Naive thymus-derived CD4-positive, alpha-beta T cell (primary cell): ENCODE measurements at regions not wholly inside any gene's neighbourhood (a gene's known extent, or its start where the extent isn't known, plus 50 kb on each side); places are given as distances from the start of the nearest gene placed in this dataset.

Experiments
- ATAC-seq: fragments of 150-1000 bp; cut with Tn5 transposase; 2 replicates; pipeline ENCODE4 v1.10.0; 2021; ENCODE audit warnings: mild to moderate bottlenecking, moderate library complexity
- CTCF ChIA-PET: fragments of 350-600 bp; sonication (Branson Sonifier 250); formaldehyde crosslinking; loops from one replicate; lab custom pipeline; 2021; ENCODE audit warnings: antibody characterized with exemption; lab: Charles Lee
- POLR2A ChIA-PET: fragments of 350-600 bp; sonication (Branson Sonifier 250); formaldehyde crosslinking; loops from one replicate; lab custom pipeline; 2021; ENCODE audit warnings: antibody characterized with exemption, inconsistent platforms; lab: Charles Lee
- DNase-seq, 9 donors: peaks; one replicate each; pipeline versions ENCODE4 v3.0.0 to v3.0.0-alpha.2; 2020 to 2022; ENCODE audit warnings: mixed read lengths in 1 of 9
- H3K27ac ChIP-seq: one replicate; pipeline ENCODE4 v1.7.0; 2013; ENCODE audit warnings: mild to moderate bottlenecking, low read depth, low read length, moderate library complexity
- H3K27me3 ChIP-seq, 2 donors: one replicate each; pipeline ENCODE4 v1.7.0; 2013; ENCODE audit warnings: low read length in 2 of 2, mild to moderate bottlenecking in 2 of 2, moderate library complexity in 2 of 2; ENCODE audit not compliant: control insufficient read depth in 2 of 2, insufficient read depth in 2 of 2
- H3K36me3 ChIP-seq, 3 experiments: 1 replicate in 2 of 3; 2 replicates in 1 of 3; pipeline ENCODE4 v1.7.0; 2013; ENCODE audit warnings: low read length in 3 of 3, mild to moderate bottlenecking in 3 of 3, moderate library complexity in 1 of 3; ENCODE audit not compliant: insufficient read depth in 3 of 3, control insufficient read depth in 2 of 3
- H3K4me1 ChIP-seq, 2 donors: one replicate each; pipeline ENCODE4 v1.7.0; 2013; ENCODE audit warnings: low read length in 2 of 2, mild to moderate bottlenecking in 2 of 2, moderate library complexity in 1 of 2; ENCODE audit not compliant: control insufficient read depth in 2 of 2, insufficient read depth in 2 of 2
- H3K4me3 ChIP-seq: 2 replicates; pipeline ENCODE4 v1.7.0; 2013; ENCODE audit warnings: mild to moderate bottlenecking, low read length
- H3K9me3 ChIP-seq, 3 experiments: 1 replicate in 2 of 3; 2 replicates in 1 of 3; pipeline ENCODE4 v1.7.0; 2013; ENCODE audit warnings: low read length in 3 of 3; ENCODE audit not compliant: control insufficient read depth in 2 of 3
- H3K27ac Mint-ChIP-seq, 9 donors: one replicate each; pipeline ENCODE4 v1.8.0; 2020 to 2022; ENCODE audit warnings: mixed read lengths in 9 of 9, mild to moderate bottlenecking in 8 of 9, moderate library complexity in 5 of 9, inconsistent platforms in 2 of 9
- H3K27me3 Mint-ChIP-seq, 5 donors: one replicate each; pipeline ENCODE4 v1.8.0; 2021 to 2022; ENCODE audit warnings: mixed read lengths in 5 of 5, mild to moderate bottlenecking in 1 of 5
- H3K36me3 Mint-ChIP-seq, 5 donors: one replicate each; pipeline ENCODE4 v1.8.0; 2020 to 2022; ENCODE audit warnings: mixed read lengths in 5 of 5, mild to moderate bottlenecking in 3 of 5, inconsistent platforms in 1 of 5
- H3K4me1 Mint-ChIP-seq, 7 donors: one replicate each; pipeline ENCODE4 v1.8.0; 2020 to 2022; ENCODE audit warnings: mixed read lengths in 7 of 7, mild to moderate bottlenecking in 3 of 7, inconsistent platforms in 1 of 7
- H3K4me3 Mint-ChIP-seq, 10 donors: one replicate each; pipeline ENCODE4 v1.8.0; 2020 to 2022; ENCODE audit warnings: mild to moderate bottlenecking in 10 of 10, mixed read lengths in 10 of 10, moderate library complexity in 6 of 10, inconsistent platforms in 2 of 10
- H3K9me3 Mint-ChIP-seq, 11 donors: one replicate each; pipeline ENCODE4 v1.8.0; 2020 to 2022; ENCODE audit warnings: mixed read lengths in 11 of 11, mild to moderate bottlenecking in 4 of 11, inconsistent platforms in 1 of 11, moderate library complexity in 1 of 11
- intact Hi-C, 2 donors: fragments of 100-400 bp; cut with micrococcal nuclease; formaldehyde crosslinking; loops; one replicate each; pipeline ENCODE4 v1.15.1; 2023

GRCh38 chr7:120052884-120053382, 220.0 kb upstream of the KCND2 start:
- H3K27ac Mint-ChIP-seq: no peak overlapping the region
- Histone ChIP-seq H3K27me3 (no peaks in the 10 kb centered on the region), H3K9me3 (no peaks in the 10 kb centered on the region), H3K4me1 (no peaks in the 10 kb centered on the region), H3K4me3 (no peak overlapping the region), H3K36me3 (no peaks in the 10 kb centered on the region), H3K27ac (no peak overlapping the region)
- no peaks in the 10 kb centered on the region for H3K27me3 Mint-ChIP-seq
- DNase-seq: no peak
- H3K36me3 Mint-ChIP-seq: no peaks in the 10 kb centered on the region
- ChIA-PET POLR2A (no interaction called here), CTCF (no interaction called here)
- no peak for ATAC-seq
- H3K9me3 Mint-ChIP-seq: peaks cover 0 to 12% (median 4%) of the 10 kb centered on the region in 11 donors
- no peaks in the 10 kb centered on the region for H3K4me1 Mint-ChIP-seq
- intact Hi-C loops: no loop called here
- no peak overlapping the region for H3K4me3 Mint-ChIP-seq

GRCh38 chr7:120053390-120053961, 219.5 kb upstream of the KCND2 start:
- intact Hi-C loops: no loop called here
- ATAC-seq (no peak), DNase-seq (no peak)
- Histone ChIP-seq H3K27ac (no peak overlapping the region), H3K27me3 (no peaks in the 10 kb centered on the region), H3K4me3 (no peak overlapping the region), H3K9me3 (peaks cover 0 to under 1% (median 0%) of the 10 kb centered on the region in 3 experiments), H3K36me3 (no peaks in the 10 kb centered on the region), H3K4me1 (no peaks in the 10 kb centered on the region)
- Mint-ChIP-seq H3K9me3 (peaks cover 0 to 12% (median 6%) of the 10 kb centered on the region in 11 donors), H3K27ac (no peak overlapping the region), H3K36me3 (no peaks in the 10 kb centered on the region), H3K4me3 (no peak overlapping the region), H3K4me1 (no peaks in the 10 kb centered on the region), H3K27me3 (no peaks in the 10 kb centered on the region)
- CTCF ChIA-PET: no interaction called here
- POLR2A ChIA-PET: no interaction called here

GRCh38 chr7:120054376-120055100, 218.4 kb upstream of the KCND2 start:
- CTCF ChIA-PET: no interaction called here
- intact Hi-C loops: no loop called here
- no peaks in the 10 kb centered on the region for H3K4me1 Mint-ChIP-seq

GRCh38 chr7:120055300-120055699, 217.7 kb upstream of the KCND2 start:
- Mint-ChIP-seq H3K9me3 (peaks cover 2 to 16% (median 7%) of the 10 kb centered on the region in 11 donors), H3K27ac (no peak overlapping the region), H3K4me3 (no peak overlapping the region), H3K27me3 (no peaks in the 10 kb centered on the region), H3K36me3 (no peaks in the 10 kb centered on the region), H3K4me1 (no peaks in the 10 kb centered on the region)
- Histone ChIP-seq H3K27me3 (no peaks in the 10 kb centered on the region), H3K27ac (no peak overlapping the region), H3K36me3 (no peaks in the 10 kb centered on the region), H3K4me3 (no peak overlapping the region), H3K4me1 (no peaks in the 10 kb centered on the region), H3K9me3 (peaks cover 0 to 7% (median 0%) of the 10 kb centered on the region in 3 experiments)
- intact Hi-C loops: no loop called here
- POLR2A ChIA-PET: no interaction called here
- no peak for ATAC-seq
- CTCF ChIA-PET: no interaction called here
- no peak for DNase-seq

More at GRCh38 chr7:120054376-120055100, 218.4 kb upstream of the KCND2 start:
- Histone ChIP-seq H3K4me3 (no peak overlapping the region), H3K9me3 (peaks cover 0 to 7% (median 0%) of the 10 kb centered on the region in 3 experiments), H3K4me1 (no peaks in the 10 kb centered on the region), H3K27ac (no peak overlapping the region), H3K27me3 (no peaks in the 10 kb centered on the region), H3K36me3 (no peaks in the 10 kb centered on the region)
- ATAC-seq: no peak
- Mint-ChIP-seq H3K36me3 (no peaks in the 10 kb centered on the region), H3K9me3 (peaks cover under 1 to 15% (median 6%) of the 10 kb centered on the region in 11 donors), H3K4me3 (no peak overlapping the region), H3K27me3 (no peaks in the 10 kb centered on the region), H3K27ac (no peak overlapping the region)
- POLR2A ChIA-PET: no interaction called here
- DNase-seq: no peak

- CTCF ChIA-PET: no interaction called here
- intact Hi-C loops: no loop called here
- Mint-ChIP-seq H3K9me3 (peaks cover 2 to 17% (median 7%) of the 10 kb centered on the region in 11 donors), H3K27ac (no peak overlapping the region), H3K4me3 (no peak overlapping the region), H3K4me1 (no peaks in the 10 kb centered on the region), H3K27me3 (no peaks in the 10 kb centered on the region), H3K36me3 (no peaks in the 10 kb centered on the region)
- Histone ChIP-seq H3K27ac (no peak overlapping the region), H3K4me3 (no peak overlapping the region), H3K9me3 (peaks cover 0 to 7% (median 0%) of the 10 kb centered on the region in 3 experiments), H3K27me3 (no peaks in the 10 kb centered on the region), H3K36me3 (no peaks in the 10 kb centered on the region), H3K4me1 (no peaks in the 10 kb centered on the region)
- ATAC-seq: no peak
- no peak for DNase-seq
- POLR2A ChIA-PET: no interaction called here
These were observed 216.7 kb upstream of the KCND2 start for GRCh38 chr7:120056227-120056626.

GRCh38 chr7:120059641-120060040, 213.3 kb upstream of the KCND2 start:
- Histone ChIP-seq H3K27ac (no peak overlapping the region), H3K4me1 (no peaks in the 10 kb centered on the region), H3K27me3 (no peaks in the 10 kb centered on the region), H3K36me3 (no peaks in the 10 kb centered on the region), H3K4me3 (no peak overlapping the region), H3K9me3 (peaks cover 0 to 7% (median 0%) of the 10 kb centered on the region in 3 experiments)
- H3K27me3 Mint-ChIP-seq: no peaks in the 10 kb centered on the region
- H3K36me3 Mint-ChIP-seq: no peaks in the 10 kb centered on the region
- no peaks in the 10 kb centered on the region for H3K4me1 Mint-ChIP-seq
- CTCF ChIA-PET: no interaction called here
- intact Hi-C loops: no loop called here
- H3K27ac Mint-ChIP-seq: no peak overlapping the region
- ATAC-seq (no peak), DNase-seq (no peak)
- POLR2A ChIA-PET: no interaction called here
- peaks cover 0 to 14% (median 7%) of the 10 kb centered on the region in 11 donors for H3K9me3 Mint-ChIP-seq
- H3K4me3 Mint-ChIP-seq: no peak overlapping the region

GRCh38 chr7:120060281-120060680, 212.7 kb upstream of the KCND2 start:
- peaks cover 0 to 7% (median 0%) of the 10 kb centered on the region in 3 experiments for H3K9me3 ChIP-seq

More at GRCh38 chr7:120060281-120060680, 212.7 kb upstream of the KCND2 start:
- intact Hi-C loops: no loop called here
- no peak for DNase-seq
- Histone ChIP-seq H3K27me3 (no peaks in the 10 kb centered on the region), H3K4me1 (no peaks in the 10 kb centered on the region), H3K36me3 (no peaks in the 10 kb centered on the region), H3K27ac (no peak overlapping the region), H3K4me3 (no peak overlapping the region)
- Mint-ChIP-seq H3K27me3 (no peaks in the 10 kb centered on the region), H3K9me3 (peaks cover 0 to 11% (median 7%) of the 10 kb centered on the region in 11 donors), H3K27ac (no peak overlapping the region), H3K4me3 (no peak overlapping the region), H3K4me1 (no peaks in the 10 kb centered on the region), H3K36me3 (no peaks in the 10 kb centered on the region)
- ChIA-PET CTCF (no interaction called here), POLR2A (no interaction called here)
- ATAC-seq: no peak
